OCI-LY3 (cell line): ENCODE measurements at regions not wholly inside any gene's neighbourhood (a gene's known extent, or its start where the extent isn't known, plus 50 kb on each side); places are given as distances from the start of the nearest gene placed in this dataset.

Experiments
- EZH2phosphoT487 ChIP-seq: fragments of 200-600 bp; shearing (Covaris generic); IDR thresholded peaks from 2 replicates; pipeline ENCODE4 v1.6.1; 2018; ENCODE audit warnings: antibody characterized with exemption, mixed run types, low read depth
- TF ChIP-seq, protein P1 (sequence below): fragments of 200-600, 300-600 bp; sonication (generic); IDR thresholded peaks from 2 replicates; pipeline ENCODE4 v1.5.1; 2014; ENCODE audit warnings: antibody characterized with exemption, low read length, low read depth

DNA sequence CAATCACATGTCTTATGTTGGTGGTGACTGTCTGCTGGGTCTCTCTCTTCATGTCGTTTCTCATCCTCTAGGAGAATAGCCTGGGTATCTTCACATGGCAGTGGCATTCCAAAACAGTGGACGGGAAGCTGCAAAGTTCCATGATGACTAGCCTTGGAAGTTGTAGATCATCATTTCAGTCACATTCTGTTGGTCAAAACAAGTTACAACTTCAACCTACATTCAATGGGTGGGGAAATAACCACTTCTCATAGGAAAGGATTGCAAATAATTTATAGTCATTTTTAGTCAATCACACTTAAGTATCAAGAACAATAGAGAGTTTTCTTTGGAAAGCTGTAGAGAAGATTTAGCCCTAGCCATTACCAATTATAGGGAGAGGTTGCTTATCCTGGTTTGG is 395.0 kb upstream of the CDH2 start:
- TF ChIP-seq, protein P1, sequence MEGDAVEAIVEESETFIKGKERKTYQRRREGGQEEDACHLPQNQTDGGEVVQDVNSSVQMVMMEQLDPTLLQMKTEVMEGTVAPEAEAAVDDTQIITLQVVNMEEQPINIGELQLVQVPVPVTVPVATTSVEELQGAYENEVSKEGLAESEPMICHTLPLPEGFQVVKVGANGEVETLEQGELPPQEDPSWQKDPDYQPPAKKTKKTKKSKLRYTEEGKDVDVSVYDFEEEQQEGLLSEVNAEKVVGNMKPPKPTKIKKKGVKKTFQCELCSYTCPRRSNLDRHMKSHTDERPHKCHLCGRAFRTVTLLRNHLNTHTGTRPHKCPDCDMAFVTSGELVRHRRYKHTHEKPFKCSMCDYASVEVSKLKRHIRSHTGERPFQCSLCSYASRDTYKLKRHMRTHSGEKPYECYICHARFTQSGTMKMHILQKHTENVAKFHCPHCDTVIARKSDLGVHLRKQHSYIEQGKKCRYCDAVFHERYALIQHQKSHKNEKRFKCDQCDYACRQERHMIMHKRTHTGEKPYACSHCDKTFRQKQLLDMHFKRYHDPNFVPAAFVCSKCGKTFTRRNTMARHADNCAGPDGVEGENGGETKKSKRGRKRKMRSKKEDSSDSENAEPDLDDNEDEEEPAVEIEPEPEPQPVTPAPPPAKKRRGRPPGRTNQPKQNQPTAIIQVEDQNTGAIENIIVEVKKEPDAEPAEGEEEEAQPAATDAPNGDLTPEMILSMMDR = no peak
- no peak for TF ChIP-seq EZH2phosphoT487
